HEK293T (cell line): ENCODE measurements at regions not wholly inside any gene's neighbourhood (a gene's known extent, or its start where the extent isn't known, plus 50 kb on each side); places are given as distances from the start of the nearest gene placed in this dataset.

ENCODE experiments used
- CTCF ChIA-PET: fragments of 350-600 bp; formaldehyde crosslinking; extraction: SDS; loops from one replicate; lab custom pipeline; 2021; ENCODE audit warnings: antibody characterized with exemption, inconsistent platforms; lab: Yijun Ruan, JAX
- POLR2A ChIA-PET: fragments of 350-600 bp; formaldehyde crosslinking; extraction: SDS; loops from one replicate; lab custom pipeline; 2020; ENCODE audit warnings: antibody characterized with exemption, inconsistent platforms; lab: Yijun Ruan, JAX
- DNase-seq: peaks from one replicate; pipeline ENCODE4 v3.0.0; 2012; ENCODE audit warnings: mixed read lengths; ENCODE audit errors: extremely low spot score
- ARNT ChIP-seq: fragments of 450-650 bp; IDR thresholded peaks from 2 replicates; pipeline ENCODE4 v1.6.1; 2017; ENCODE audit warnings: mild to moderate bottlenecking
- BHLHE40 ChIP-seq: fragments of 450-650 bp; IDR thresholded peaks from 2 replicates; pipeline ENCODE4 v1.6.1; 2016; ENCODE audit warnings: mild to moderate bottlenecking, moderate library complexity, borderline replicate concordance
- CTBP1 ChIP-seq: fragments of 450-650 bp; IDR thresholded peaks from 2 replicates; pipeline ENCODE4 v1.6.1; 2016; ENCODE audit warnings: borderline replicate concordance
- ELF4 ChIP-seq: fragments of 450-650 bp; IDR thresholded peaks from 2 replicates; pipeline ENCODE4 v1.6.1; 2017; ENCODE audit warnings: antibody characterized with exemption
- FOXA1 ChIP-seq: fragments of 450-650 bp; IDR thresholded peaks from 2 replicates; pipeline ENCODE4 v1.6.1; 2016; ENCODE audit warnings: mild to moderate bottlenecking
- FOXK2 ChIP-seq: fragments of 450-650 bp; IDR thresholded peaks from 2 replicates; pipeline ENCODE4 v1.6.1; 2016; ENCODE audit warnings: mild to moderate bottlenecking
- FOXM1 ChIP-seq: fragments of 450-650 bp; IDR thresholded peaks from 2 replicates; pipeline ENCODE4 v1.6.1; 2017; ENCODE audit warnings: mild to moderate bottlenecking, borderline replicate concordance
- HDGF ChIP-seq: fragments of 450-650 bp; IDR thresholded peaks from 2 replicates; pipeline ENCODE4 v1.6.1; 2017; ENCODE audit warnings: antibody characterized with exemption, borderline replicate concordance
- L3MBTL2 ChIP-seq: fragments of 450-650 bp; conservative IDR thresholded peaks from 2 replicates; pipeline ENCODE4 v1.6.1; 2016; ENCODE audit warnings: mild to moderate bottlenecking
- LEF1 ChIP-seq: fragments of 450-650 bp; IDR thresholded peaks from 2 replicates; pipeline ENCODE4 v1.6.1; 2017; ENCODE audit warnings: mild to moderate bottlenecking, borderline replicate concordance
- NFRKB ChIP-seq: fragments of 450-650 bp; IDR thresholded peaks from 2 replicates; pipeline ENCODE4 v1.6.1; 2016; ENCODE audit warnings: mild to moderate bottlenecking, moderate library complexity
- SP1 ChIP-seq: fragments of 450-650 bp; IDR thresholded peaks from 2 replicates; pipeline ENCODE4 v1.6.1; 2017
- SUZ12 ChIP-seq: fragments of 450-650 bp; IDR thresholded peaks from 2 replicates; pipeline ENCODE4 v1.6.1; 2016; ENCODE audit warnings: mild to moderate bottlenecking
- TARDBP ChIP-seq: fragments of 450-650 bp; IDR thresholded peaks from 2 replicates; pipeline ENCODE4 v1.6.1; 2016
- ZNF384 ChIP-seq: fragments of 450-650 bp; IDR thresholded peaks from 2 replicates; pipeline ENCODE4 v1.6.1; 2016
- TF ChIP-seq, protein P1 (sequence below): fragments of 450-650 bp; IDR thresholded peaks from 2 replicates; pipeline ENCODE4 v1.6.1; 2016

DNA sequence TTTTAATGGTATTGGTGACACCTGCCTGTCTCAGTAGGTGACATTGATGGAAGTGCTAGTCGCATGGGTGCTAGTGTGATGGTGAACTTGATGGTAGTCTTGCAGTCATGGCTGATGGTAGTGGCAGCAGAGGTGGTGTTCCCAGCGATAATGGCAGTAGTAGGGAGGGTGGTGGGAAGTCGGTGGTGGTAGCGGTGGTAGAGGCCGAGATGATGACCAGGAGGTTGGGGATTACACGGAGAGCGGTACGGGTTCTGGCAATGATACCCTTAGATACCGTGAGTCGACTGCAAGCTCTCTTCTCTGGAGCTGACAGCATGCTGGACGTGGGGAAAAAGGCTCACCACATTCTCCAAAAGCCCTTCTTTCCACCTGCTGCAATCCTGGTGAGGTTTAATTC, 99.4 kb upstream of the SLC2A1 start:
- TF ChIP-seq ZNF384 (no peak), TARDBP (no peak), NFRKB (no peak), HDGF (no peak), SUZ12 (no peak), ELF4 (no peak), L3MBTL2 (no peak)
- DNase-seq: no peak
- CTCF ChIA-PET: interaction anchor here (0.6 to 1.8 kb wide), 3 partner anchors 16 to 280 kb away, joined by 3 to 15 read pairs (median 3); no protein-coding TSS in a partner anchor

DNA sequence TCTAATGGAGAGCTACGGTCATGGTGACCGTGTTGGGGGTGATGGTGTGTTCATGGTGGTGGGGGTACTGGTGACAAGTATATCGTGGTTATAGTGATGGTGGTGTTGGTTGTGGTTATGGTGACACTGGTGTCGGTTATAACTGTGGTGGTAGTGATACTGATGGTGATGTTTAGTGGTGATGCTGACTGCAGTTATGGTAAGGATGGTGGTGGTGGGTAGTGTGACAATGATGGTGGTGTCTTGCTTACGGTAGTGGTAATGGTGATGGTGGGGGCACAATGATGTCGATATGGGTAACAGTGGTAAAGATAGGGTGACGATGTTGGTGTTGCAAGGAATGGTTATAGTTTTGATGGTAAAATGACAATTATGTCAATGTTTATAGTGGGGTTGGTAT, 98.9 kb upstream of the SLC2A1 start:
- CTCF ChIA-PET: no interaction called here
- DNase-seq: no peak
- POLR2A ChIA-PET: interaction anchor here (1.2 kb wide), 1 partner anchor 132 kb away, joined by 4 read pairs; no protein-coding TSS in a partner anchor
- TF ChIP-seq, protein P1, sequence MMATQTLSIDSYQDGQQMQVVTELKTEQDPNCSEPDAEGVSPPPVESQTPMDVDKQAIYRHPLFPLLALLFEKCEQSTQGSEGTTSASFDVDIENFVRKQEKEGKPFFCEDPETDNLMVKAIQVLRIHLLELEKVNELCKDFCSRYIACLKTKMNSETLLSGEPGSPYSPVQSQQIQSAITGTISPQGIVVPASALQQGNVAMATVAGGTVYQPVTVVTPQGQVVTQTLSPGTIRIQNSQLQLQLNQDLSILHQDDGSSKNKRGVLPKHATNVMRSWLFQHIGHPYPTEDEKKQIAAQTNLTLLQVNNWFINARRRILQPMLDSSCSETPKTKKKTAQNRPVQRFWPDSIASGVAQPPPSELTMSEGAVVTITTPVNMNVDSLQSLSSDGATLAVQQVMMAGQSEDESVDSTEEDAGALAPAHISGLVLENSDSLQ: no peak
- TF ChIP-seq FOXK2 (no peak), FOXA1 (no peak)

More for the DNA sequence above, 99.4 kb upstream of the SLC2A1 start:
- POLR2A ChIA-PET: interaction anchor here (1.2 to 1.6 kb wide), 3 partner anchors 99 to 292 kb away, joined by 3 to 4 read pairs (median 3); partner anchors contain the start of genes C1orf50, P3H1 and SLC2A1

DNA sequence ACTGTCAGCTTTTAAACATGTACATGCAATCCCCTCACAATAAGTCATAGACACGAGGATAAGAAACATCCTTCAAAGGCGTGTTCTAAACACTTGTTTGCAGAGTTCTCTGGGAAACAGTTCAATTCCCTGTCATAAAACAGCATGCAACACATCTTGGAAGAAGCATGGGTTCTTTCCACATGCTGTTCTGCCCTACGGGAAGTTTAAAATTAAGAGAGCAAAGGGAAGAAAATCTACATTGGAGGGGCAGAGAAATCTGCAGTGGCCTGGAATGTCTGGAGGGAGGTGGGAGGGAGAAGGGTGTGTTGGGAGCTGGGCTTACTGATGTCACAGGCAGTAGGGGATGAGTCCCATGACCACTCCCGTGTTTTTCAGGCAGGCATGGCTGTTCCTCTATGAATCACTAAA, 98.3 kb upstream of the SLC2A1 start:
- ChIA-PET CTCF (no interaction called here), POLR2A (interaction anchor here (0.7 kb wide), 1 partner anchor 101 kb away, joined by 3 read pairs; no protein-coding TSS in a partner anchor)
- TF ChIP-seq NFRKB (no peak), FOXM1 (no peak), HDGF (no peak), SUZ12 (no peak), ZNF384 (no peak), L3MBTL2 (no peak), CTBP1 (no peak), FOXK2 (no peak), ELF4 (no peak), SP1 (no peak), TARDBP (no peak)
- TF ChIP-seq, protein P1: no peak
- DNase-seq: no peak

DNA sequence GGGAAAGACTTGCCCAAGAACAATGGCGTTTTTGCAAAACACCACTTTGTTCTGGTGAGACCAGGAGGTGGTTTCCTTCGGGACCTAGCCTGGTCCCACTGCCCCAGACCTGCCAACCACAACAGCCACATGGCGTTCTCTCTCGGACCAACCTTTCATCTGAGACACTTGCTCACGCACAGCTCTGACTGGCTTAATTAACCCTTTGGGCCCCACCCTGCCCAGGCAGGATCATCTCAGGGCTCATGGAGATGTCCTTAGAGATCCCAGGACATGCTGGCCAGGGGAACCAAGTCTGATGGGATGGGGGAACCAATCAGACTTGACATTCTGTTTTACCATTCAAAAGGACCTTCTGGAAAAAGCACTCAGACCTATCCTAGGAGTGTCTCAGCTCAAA, 97.8 kb upstream of the SLC2A1 start:
- TF ChIP-seq BHLHE40: no peak
- no peak for TF ChIP-seq NFRKB
- TF ChIP-seq ELF4: no peak
- no peak for TF ChIP-seq FOXK2
- TF ChIP-seq, protein P1: no peak
- no peak for TF ChIP-seq SUZ12
- no peak for TF ChIP-seq ZNF384
- TF ChIP-seq SP1: no peak
- no peak for TF ChIP-seq FOXA1
- TF ChIP-seq ARNT: no peak
- TF ChIP-seq FOXM1: no peak
- no peak for TF ChIP-seq CTBP1
- TF ChIP-seq LEF1: no peak
- POLR2A ChIA-PET: interaction anchor here (0.6 to 0.7 kb wide), 2 partner anchors 101 to 398 kb away, joined by 3 to 4 read pairs; partner anchors contain the start of gene PPIH
- CTCF ChIA-PET: no interaction called here

DNA sequence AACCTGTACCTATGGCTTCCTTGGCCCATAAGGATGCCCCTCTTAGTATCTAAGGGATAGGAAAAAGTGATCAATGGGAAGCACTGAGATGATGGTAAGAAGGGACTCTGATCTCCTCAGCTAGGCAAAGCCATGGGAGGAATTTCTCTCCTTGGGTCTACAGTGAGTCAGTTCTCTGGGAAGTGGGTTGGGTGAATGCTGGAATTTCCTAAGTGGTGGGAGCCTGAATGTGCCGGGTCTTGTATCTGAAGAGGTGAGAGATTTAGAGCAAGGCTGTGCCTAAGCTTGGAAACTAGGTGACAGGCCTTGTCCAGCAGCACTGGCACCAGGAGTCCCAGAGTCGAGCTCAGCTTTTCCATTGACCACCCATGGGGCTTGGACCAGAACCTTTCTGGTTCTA, 96.3 kb upstream of the SLC2A1 start:
- POLR2A ChIA-PET: no interaction called here
- no peak for DNase-seq
- CTCF ChIA-PET: interaction anchor here (0.9 kb wide), 1 partner anchor 19 kb away, joined by 3 read pairs; no protein-coding TSS in a partner anchor
- TF ChIP-seq FOXK2: no peak
- TF ChIP-seq ELF4: no peak
- no peak for TF ChIP-seq FOXM1
- no peak for TF ChIP-seq LEF1

More for the DNA sequence above, 97.8 kb upstream of the SLC2A1 start:
- DNase-seq: no peak

DNA sequence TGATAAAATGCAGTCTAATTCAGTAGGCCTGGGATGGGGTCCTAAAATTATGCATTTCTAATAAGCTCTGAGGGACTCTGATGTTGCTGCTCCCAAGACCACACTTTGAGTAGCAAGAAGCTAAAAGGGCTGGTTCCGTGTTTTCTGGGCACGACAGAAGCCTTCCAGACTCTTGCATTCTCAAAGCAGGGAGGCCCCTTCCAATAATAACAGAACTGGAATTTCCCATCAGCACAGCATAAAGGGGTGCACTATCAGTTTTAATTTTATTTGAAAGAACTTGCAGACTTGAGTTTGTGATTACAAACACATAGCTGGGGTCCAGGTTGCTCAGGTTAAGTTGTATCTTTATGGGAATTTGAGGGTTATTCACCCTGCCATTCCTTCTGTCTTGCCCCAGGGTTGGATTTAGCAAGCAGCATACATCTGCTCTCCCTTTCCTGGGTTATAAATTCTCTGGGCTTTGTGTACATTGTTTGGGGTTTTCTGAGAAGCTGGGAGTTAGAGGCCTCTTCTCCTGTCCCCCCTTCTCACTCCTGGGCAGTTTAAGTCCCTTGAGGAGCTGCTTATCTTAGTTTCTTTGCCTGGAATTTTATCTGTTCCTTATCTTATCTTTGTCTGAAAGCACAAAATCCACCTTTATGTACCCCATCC, 94.2 kb upstream of the SLC2A1 start:
- ChIA-PET CTCF (interaction anchor here (0.8 kb wide), 1 partner anchor 21 kb away, joined by 3 read pairs; no protein-coding TSS in a partner anchor), POLR2A (interaction anchor here (0.6 kb wide), 1 partner anchor 15 kb away, joined by 4 read pairs; no protein-coding TSS in a partner anchor)
- TF ChIP-seq L3MBTL2 (no peak), FOXK2 (no peak), LEF1 (no peak), FOXA1 (no peak), FOXM1 (no peak), ZNF384 (no peak), HDGF (no peak), BHLHE40 (no peak), SUZ12 (no peak), SP1 (no peak), CTBP1 (no peak), NFRKB (no peak), ARNT (no peak), ELF4 (no peak)
- TF ChIP-seq, protein P1: no peak
- no peak for DNase-seq
